IMR-90 (cell line): ENCODE measurements at regions not wholly inside any gene's neighbourhood (a gene's known extent, or its start where the extent isn't known, plus 50 kb on each side); places are given as distances from the start of the nearest gene placed in this dataset.

ENCODE experiments used
- ATAC-seq: fragments of 200-7000 bp; cut with Tn5 transposase; 2 replicates; pipeline ENCODE4 v1.9.1; 2020; ENCODE audit warnings: low read depth, mild to moderate bottlenecking, moderate library complexity
- BruUV-seq: library from RNA; stranded (reverse); fragments of 400-500 nt; replicated peaks from 2 replicates; lab custom pipeline; 2021; lab: Mats Ljungman, UMichigan
- CTCF ChIA-PET: fragments of 300-600 bp; formaldehyde crosslinking; extraction: SDS; loops from one replicate; lab custom pipeline; 2021; ENCODE audit warnings: antibody characterized with exemption; lab: Yijun Ruan, JAX
- POLR2A ChIA-PET: fragments of 300-600 bp; sonication (Branson Sonifier 250); formaldehyde crosslinking; loops from one replicate; lab custom pipeline; 2022; ENCODE audit warnings: antibody characterized with exemption; ENCODE audit not compliant: unreplicated experiment; lab: Charles Lee
- DNase-seq: peaks from one replicate; pipeline ENCODE4 v3.0.0; 2013
- H2AFZ ChIP-seq: replicated peaks from 2 replicates; pipeline ENCODE3; 2013; ENCODE audit warnings: low read length, mild to moderate bottlenecking; ENCODE audit not compliant: poor library complexity
- H2AK5ac ChIP-seq: 2 replicates; pipeline ENCODE4 v1.6.1; 2013; ENCODE audit warnings: low read depth, low read length, inconsistent platforms
- H2AK9ac ChIP-seq: replicated peaks from 2 replicates; pipeline ENCODE3; 2013; ENCODE audit warnings: mild to moderate bottlenecking, low read depth, low read length, moderate library complexity; ENCODE audit not compliant: poor library complexity
- H2BK120ac ChIP-seq: 2 replicates; pipeline ENCODE4 v1.6.1; 2013; ENCODE audit warnings: low read depth, low read length, inconsistent platforms
- H2BK15ac ChIP-seq: 3 replicates; pipeline ENCODE4 v1.6.1; 2013; ENCODE audit warnings: low read depth, low read length, inconsistent platforms
- H2BK20ac ChIP-seq: 2 replicates; pipeline ENCODE4 v1.6.1; 2013; ENCODE audit warnings: low read depth, mild to moderate bottlenecking, inconsistent platforms, low read length, moderate library complexity
- H2BK5ac ChIP-seq: 2 replicates; pipeline ENCODE4 v1.6.1; 2013; ENCODE audit warnings: mild to moderate bottlenecking, low read depth, low read length, inconsistent platforms; ENCODE audit not compliant: poor library complexity, severe bottlenecking
- H3K14ac ChIP-seq: replicated peaks from 2 replicates; pipeline ENCODE4 v1.6.1; 2013; ENCODE audit warnings: low read depth, low read length, inconsistent platforms
- H3K18ac ChIP-seq: 2 replicates; pipeline ENCODE4 v1.6.1; 2013; ENCODE audit warnings: low read depth, low read length, control low read depth
- H3K23ac ChIP-seq: 2 replicates; pipeline ENCODE4 v1.6.1; 2013; ENCODE audit warnings: low read depth, low read length, inconsistent platforms
- H3K27ac ChIP-seq: 2 replicates; pipeline ENCODE4 v1.5.1; 2013; ENCODE audit warnings: mild to moderate bottlenecking, control low read depth, low read length; ENCODE audit not compliant: insufficient read depth
- H3K27me3 ChIP-seq: 2 replicates; pipeline ENCODE4 v1.6.1; 2013; ENCODE audit warnings: low read length; ENCODE audit not compliant: control insufficient read depth, insufficient read depth
- H3K36me3 ChIP-seq: 2 replicates; pipeline ENCODE4 v1.6.1; 2013; ENCODE audit warnings: low read length, mixed read lengths; ENCODE audit not compliant: control insufficient read depth, insufficient read depth
- H3K4ac ChIP-seq: 2 replicates; pipeline ENCODE4 v1.6.1; 2013; ENCODE audit warnings: low read depth, low read length, inconsistent platforms
- H3K4me1 ChIP-seq: 2 replicates; pipeline ENCODE4 v1.6.1; 2013; ENCODE audit warnings: low read length, mixed read lengths; ENCODE audit not compliant: control insufficient read depth, insufficient read depth
- H3K4me2 ChIP-seq: 2 replicates; pipeline ENCODE4 v1.6.1; 2013; ENCODE audit warnings: low read depth, mild to moderate bottlenecking, control low read depth, low read length, moderate library complexity
- H3K4me3 ChIP-seq: 2 replicates; pipeline ENCODE4 v1.5.1; 2013; ENCODE audit warnings: low read depth, mild to moderate bottlenecking, control low read depth, low read length, moderate library complexity; ENCODE audit not compliant: insufficient read depth
- H3K56ac ChIP-seq: 2 replicates; pipeline ENCODE4 v1.6.1; 2013; ENCODE audit warnings: low read length, inconsistent platforms; ENCODE audit not compliant: insufficient read depth; ENCODE audit errors: extremely low read depth
- H3K79me1 ChIP-seq, 2 experiments: 2 replicates each; pipeline ENCODE4 v1.6.1; 2013; ENCODE audit warnings: low read length in 2 of 2, inconsistent platforms in 1 of 2, low read depth in 1 of 2
- H3K9ac ChIP-seq: 2 replicates; pipeline ENCODE4 v1.6.1; 2013; ENCODE audit warnings: low read depth, low read length, control low read depth
- H3K9me1 ChIP-seq: 2 replicates; pipeline ENCODE4 v1.6.1; 2013; ENCODE audit warnings: low read length, inconsistent platforms; ENCODE audit not compliant: insufficient read depth
- H3K9me3 ChIP-seq: 2 replicates; pipeline ENCODE4 v1.6.1; 2013; ENCODE audit warnings: low read length; ENCODE audit not compliant: control insufficient read depth, insufficient read depth
- H4K20me1 ChIP-seq: 2 replicates; pipeline ENCODE4 v1.6.1; 2013; ENCODE audit warnings: low read length, inconsistent platforms; ENCODE audit not compliant: insufficient read depth
- H4K5ac ChIP-seq: 2 replicates; pipeline ENCODE4 v1.6.1; 2013; ENCODE audit warnings: mild to moderate bottlenecking, low read depth, low read length, control low read depth
- H4K8ac ChIP-seq, 2 experiments: 2 replicates each; pipeline ENCODE4 v1.6.1; 2013; ENCODE audit warnings: low read depth in 2 of 2, low read length in 2 of 2, control low read depth in 1 of 2, inconsistent platforms in 1 of 2
- H4K91ac ChIP-seq: 2 replicates; pipeline ENCODE4 v1.6.1; 2013; ENCODE audit warnings: low read depth, low read length, inconsistent platforms; ENCODE audit not compliant: insufficient read depth
- BHLHE40 ChIP-seq: fragments of 150-350 bp; IDR thresholded peaks from 2 replicates; pipeline ENCODE4 v1.6.1; 2016; ENCODE audit warnings: mild to moderate bottlenecking, low read depth, low read length
- CEBPB ChIP-seq: IDR thresholded peaks from 2 replicates; pipeline ENCODE4 v1.6.1; 2012; ENCODE audit warnings: low read depth, low read length, improper control_type of control experiment
- CHD1 ChIP-seq: IDR thresholded peaks from 2 replicates; pipeline ENCODE4 v1.6.1; 2012; ENCODE audit warnings: low read depth, low read length, improper control_type of control experiment
- CTCF ChIP-seq: conservative IDR thresholded peaks from 2 replicates; pipeline ENCODE4 v1.5.1; 2012; ENCODE audit warnings: mild to moderate bottlenecking, low read depth, low read length, improper control_type of control experiment
- ELK1 ChIP-seq: fragments of 150-350 bp; IDR thresholded peaks from 2 replicates; pipeline ENCODE4 v1.6.1; 2016; ENCODE audit warnings: low read depth, mild to moderate bottlenecking, low read length, moderate library complexity, borderline replicate concordance
- FOS ChIP-seq: fragments of 150-350 bp; IDR thresholded peaks from 2 replicates; pipeline ENCODE4 v1.6.1; 2016; ENCODE audit warnings: low read depth, low read length
- MAFK ChIP-seq: IDR thresholded peaks from 2 replicates; pipeline ENCODE4 v1.6.1; 2012; ENCODE audit warnings: low read depth, low read length, improper control_type of control experiment
- MAZ ChIP-seq: IDR thresholded peaks from 2 replicates; pipeline ENCODE4 v1.6.1; 2012; ENCODE audit warnings: low read depth, mild to moderate bottlenecking, low read length, improper control_type of control experiment, moderate library complexity, borderline replicate concordance
- MXI1 ChIP-seq: IDR thresholded peaks from 2 replicates; pipeline ENCODE4 v1.6.1; 2012; ENCODE audit warnings: low read depth, mild to moderate bottlenecking, low read length, moderate library complexity, borderline replicate concordance
- NFE2L2 ChIP-seq: fragments of 150-350 bp; IDR thresholded peaks from 2 replicates; pipeline ENCODE4 v1.6.1; 2016; ENCODE audit warnings: low read depth, mild to moderate bottlenecking, low read length
- POLR2A ChIP-seq: IDR thresholded peaks from 2 replicates; pipeline ENCODE4 v1.6.1; 2012; ENCODE audit warnings: mild to moderate bottlenecking, low read depth, low read length
- RAD21 ChIP-seq: IDR thresholded peaks from 2 replicates; pipeline ENCODE4 v1.6.1; 2012; ENCODE audit warnings: low read length, improper control_type of control experiment
- RCOR1 ChIP-seq: IDR thresholded peaks from 2 replicates; pipeline ENCODE4 v1.6.1; 2012; ENCODE audit warnings: mild to moderate bottlenecking, low read length, improper control_type of control experiment; ENCODE audit not compliant: insufficient replicate concordance
- RFX5 ChIP-seq: IDR thresholded peaks from 2 replicates; pipeline ENCODE4 v1.8.0; 2012; ENCODE audit warnings: low read depth, mild to moderate bottlenecking, low read length, moderate library complexity
- SMC3 ChIP-seq: fragments of 150-350 bp; IDR thresholded peaks from 2 replicates; pipeline ENCODE4 v1.6.1; 2016; ENCODE audit warnings: low read depth, mild to moderate bottlenecking, antibody characterized with exemption, low read length, moderate library complexity
- USF2 ChIP-seq: fragments of 150-350 bp; IDR thresholded peaks from 2 replicates; pipeline ENCODE4 v1.6.1; 2017; ENCODE audit warnings: mild to moderate bottlenecking, antibody characterized with exemption, low read length, low read depth
- WGBS, 2 experiments: methylation state at CpG; one replicate each; pipeline versions ENCODE4 v1.1.5 to v1.1.7; 2013; ENCODE audit warnings: missing lambda C conversion rate in 2 of 2; ENCODE audit not compliant: insufficient read length in 1 of 2; ENCODE audit errors: extremely low coverage in 2 of 2; 5-methylcytosine and 5-hydroxymethylcytosine counted together
- dilution Hi-C: fragments of 300-500 bp; cut with HindIII; formaldehyde crosslinking; loops from one replicate; pipeline ENCODE4 v1.14.3; 2018; ENCODE audit warnings: low sequenced_read_pairs; ENCODE audit not compliant: unreplicated experiment
- in situ Hi-C: fragments of 300-500 bp; cut with MboI; formaldehyde crosslinking; loops from 3 replicates; pipeline ENCODE4 v1.14.3; 2019; ENCODE audit warnings: low sequenced_read_pairs, inconsistent platforms, mixed read lengths
- intact Hi-C: fragments of 100-400 bp; cut with micrococcal nuclease; formaldehyde crosslinking; loops from 2 replicates; pipeline ENCODE4 v1.10.0; 2022

GRCh38 chr5:147073098-147073497 lies 161.7 kb upstream of the STK32A start:
- POLR2A ChIA-PET = no interaction called here
- Histone ChIP-seq H4K8ac (no peak overlapping the region), H2BK15ac (no peak overlapping the region), H3K4me2 (no peak overlapping the region), H3K9me1 (no peaks in the 10 kb centered on the region), H3K56ac (no peak overlapping the region), H3K23ac (no peak overlapping the region), H3K4me3 (no peak overlapping the region), H3K27me3 (no peaks in the 10 kb centered on the region), H4K5ac (no peak overlapping the region), H3K14ac (no peak overlapping the region), H3K18ac (no peak overlapping the region), H2BK5ac (no peak overlapping the region), H2AK9ac (no peak overlapping the region), H3K9ac (no peak overlapping the region), H2BK20ac (no peak overlapping the region), H2AK5ac (no peak overlapping the region), H4K91ac (no peak overlapping the region), H3K36me3 (no peaks in the 10 kb centered on the region), H3K4me1 (no peaks in the 10 kb centered on the region), H3K79me1 (no peaks in the 10 kb centered on the region), H2AFZ (no peak overlapping the region), H3K27ac (no peak overlapping the region), H3K4ac (no peak overlapping the region), H3K9me3 (no peaks in the 10 kb centered on the region), H2BK120ac (no peak overlapping the region), H4K20me1 (no peaks in the 10 kb centered on the region)
- TF ChIP-seq CTCF (no peak), BHLHE40 (no peak), RFX5 (no peak), RCOR1 (no peak), FOS (no peak), NFE2L2 (no peak), MAFK (no peak), USF2 (no peak), MXI1 (no peak), ELK1 (no peak), POLR2A (no peak), MAZ (no peak), CHD1 (no peak), RAD21 (no peak), CEBPB (no peak), SMC3 (no peak)
- no peak for DNase-seq
- dilution Hi-C loops = no loop called here
- WGBS, 2 experiments = no CpG with 5 or more reads among the region's 3 CpGs
- CTCF ChIA-PET = no interaction called here
- in situ Hi-C loops = no loop called here
- no peak for ATAC-seq
- BruUV-seq = no TSS peak
- intact Hi-C loops = no loop called here
